ENCODE measurements at regions not wholly inside any gene's neighbourhood (a gene's known extent, or its start where the extent isn't known, plus 50 kb on each side); places are given as distances from the start of the nearest gene placed in this dataset.

DNA sequence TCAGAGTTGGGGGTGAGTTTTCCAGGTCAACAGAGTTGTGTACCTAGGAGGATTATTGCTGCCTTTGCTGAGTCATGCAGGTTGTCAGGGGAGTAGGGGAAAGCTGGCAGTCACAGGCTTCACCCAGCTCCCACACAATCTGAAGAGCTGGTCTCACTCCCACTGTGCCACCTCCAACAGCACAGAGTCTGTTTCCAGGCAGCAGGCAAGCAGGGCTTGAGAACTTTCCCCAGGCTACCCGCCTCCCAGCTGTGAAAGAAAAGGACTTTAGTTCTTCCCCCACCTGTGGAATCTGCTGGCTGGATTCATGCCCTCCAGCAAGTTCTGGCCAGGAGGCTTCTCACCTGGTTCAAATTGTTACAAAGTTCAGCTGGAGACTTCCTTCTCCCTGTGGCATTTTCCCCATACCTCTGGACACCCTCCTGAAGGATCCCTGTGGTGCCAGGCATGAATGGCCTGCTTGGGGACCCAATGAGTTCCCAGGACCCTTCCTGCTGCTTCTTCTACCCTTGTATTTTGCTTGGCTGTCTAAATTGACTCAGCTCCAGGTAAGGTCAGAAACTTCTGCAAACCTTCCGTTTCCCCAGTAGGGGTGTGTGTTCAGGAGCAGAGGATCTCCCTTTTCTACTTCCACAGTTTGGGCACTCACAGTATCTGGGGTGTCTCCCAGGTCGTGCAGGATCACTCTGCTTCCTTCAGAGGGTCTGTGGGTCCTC, 378.1 kb upstream of the MAN1A1 start:
- in situ Hi-C loops (cut with MboI) (no loop called here), intact Hi-C loops (cut with micrococcal nuclease) (loop anchor here (10.0 kb wide), 2 partner anchors 163 to 793 kb away; partner anchors contain the start of gene MCM9)
- ChIA-PET CTCF (ENCODE audit: low intra/inter-chr PET ratio) (no interaction called here), POLR2A (interaction anchor here (0.6 to 1.2 kb wide), 3 partner anchors 9 to 100 kb away, joined by 3 read pairs; no protein-coding TSS in a partner anchor)
- no peak overlapping the region for H3K27ac ChIP-seq (ENCODE audit: extremely low read depth, low read depth, low read length)
- TF ChIP-seq, protein P1, sequence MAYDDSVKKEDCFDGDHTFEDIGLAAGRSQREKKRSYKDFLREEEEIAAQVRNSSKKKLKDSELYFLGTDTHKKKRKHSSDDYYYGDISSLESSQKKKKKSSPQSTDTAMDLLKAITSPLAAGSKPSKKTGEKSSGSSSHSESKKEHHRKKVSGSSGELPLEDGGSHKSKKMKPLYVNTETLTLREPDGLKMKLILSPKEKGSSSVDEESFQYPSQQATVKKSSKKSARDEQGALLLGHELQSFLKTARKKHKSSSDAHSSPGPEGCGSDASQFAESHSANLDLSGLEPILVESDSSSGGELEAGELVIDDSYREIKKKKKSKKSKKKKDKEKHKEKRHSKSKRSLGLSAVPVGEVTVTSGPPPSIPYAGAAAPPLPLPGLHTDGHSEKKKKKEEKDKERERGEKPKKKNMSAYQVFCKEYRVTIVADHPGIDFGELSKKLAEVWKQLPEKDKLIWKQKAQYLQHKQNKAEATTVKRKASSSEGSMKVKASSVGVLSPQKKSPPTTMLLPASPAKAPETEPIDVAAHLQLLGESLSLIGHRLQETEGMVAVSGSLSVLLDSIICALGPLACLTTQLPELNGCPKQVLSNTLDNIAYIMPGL (CRISPR knock-in tag; IDR thresholded peaks at IDR 0.05), result no peak
- TF ChIP-seq FOXJ2 (tag; IDR thresholded peaks at IDR 0.05) (no peak), MYNN (IDR thresholded peaks at IDR 0.05) (no peak), MYNN (CRISPR knock-in tag; IDR thresholded peaks at IDR 0.05) (no peak), ZNF316 (IDR thresholded peaks at IDR 0.05) (peak; percentile 65), MAFF (IDR thresholded peaks at IDR 0.05; ENCODE audit: low read length) (peak; percentile 53; the same call in 1 of the 2 replicates), CREB1 (IDR thresholded peaks at IDR 0.05) (no peak), CREB1 (CRISPR knock-in tag; IDR thresholded peaks at IDR 0.05) (no peak), MAFG (tag; conservative IDR thresholded peaks at IDR 0.05) (peak; percentile 72), ZNF583 (CRISPR knock-in tag; IDR thresholded peaks at IDR 0.05) (no peak), CTCF (IDR thresholded peaks at IDR 0.05 in 2 of 3, conservative IDR thresholded peaks at IDR 0.05 in 1 of 3; ENCODE audit: insufficient read depth in 2 of 3, low read depth in 1 of 3, low read length in 3 of 3) (peak in 2 of 3 experiments; percentile 17 to 31; a peak in 1 of 6 replicates), ZNF324 (CRISPR knock-in tag; IDR thresholded peaks at IDR 0.05) (no peak), ARID2 (IDR thresholded peaks at IDR 0.05) (no peak), CHCHD3 (CRISPR knock-in tag; IDR thresholded peaks at IDR 0.05) (no peak), JUN (IDR thresholded peaks at IDR 0.05; ENCODE audit: borderline replicate concordance, low read depth, low read length) (no peak), JUN (CRISPR knock-in tag; IDR thresholded peaks at IDR 0.05; ENCODE audit: borderline replicate concordance) (no peak), ZNF764 (CRISPR knock-in tag; IDR thresholded peaks at IDR 0.05; ENCODE audit: low read depth) (no peak), ZNF408 (CRISPR knock-in tag; IDR thresholded peaks at IDR 0.05; ENCODE audit: low read depth) (no peak), NFE2 (IDR thresholded peaks at IDR 0.05; ENCODE audit: low read depth) (peak; percentile 75), C11orf30 (IDR thresholded peaks at IDR 0.05; ENCODE audit: low read depth) (peak; percentile 61; the same call in 1 of the 2 replicates)
- TF ChIP-seq, protein P2, sequence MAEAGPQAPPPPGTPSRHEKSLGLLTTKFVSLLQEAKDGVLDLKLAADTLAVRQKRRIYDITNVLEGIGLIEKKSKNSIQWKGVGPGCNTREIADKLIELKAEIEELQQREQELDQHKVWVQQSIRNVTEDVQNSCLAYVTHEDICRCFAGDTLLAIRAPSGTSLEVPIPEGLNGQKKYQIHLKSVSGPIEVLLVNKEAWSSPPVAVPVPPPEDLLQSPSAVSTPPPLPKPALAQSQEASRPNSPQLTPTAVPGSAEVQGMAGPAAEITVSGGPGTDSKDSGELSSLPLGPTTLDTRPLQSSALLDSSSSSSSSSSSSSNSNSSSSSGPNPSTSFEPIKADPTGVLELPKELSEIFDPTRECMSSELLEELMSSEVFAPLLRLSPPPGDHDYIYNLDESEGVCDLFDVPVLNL (CRISPR knock-in tag; IDR thresholded peaks at IDR 0.05; ENCODE audit: low read depth), result no peak
- H3K9me3 ChIP-seq (replicated peaks; ENCODE audit: control insufficient read depth, insufficient read depth, low read depth, low read length), result no peaks in the 10 kb centered on the region
- WGBS (ENCODE audit: insufficient coverage, low coverage, missing lambda C conversion rate), result 23% methylated on average over 3 of the region's 3 CpGs
- no peaks in the 10 kb centered on the region for H3K79me2 ChIP-seq (ENCODE audit: control insufficient read depth, insufficient read depth, low read length)
- peak overlapping the region; percentile 92 for H2AFZ ChIP-seq (ENCODE audit: low read depth, low read length)
- H3K4me2 ChIP-seq (ENCODE audit: insufficient read depth, low read length), result peak overlapping the region; percentile 16
- no peaks in the 10 kb centered on the region for H3K27me3 ChIP-seq (ENCODE audit: control insufficient read depth in 2 of 2, insufficient read depth in 2 of 2, low read length in 2 of 2)
- peak overlapping the region in 1 of 2 experiments; percentile 58; a peak in 1 of 4 replicates for H3K9ac ChIP-seq (ENCODE audit: insufficient read depth in 1 of 2, low read depth in 2 of 2, low read length in 2 of 2)
- DNase-seq (ENCODE audit: extremely low read depth in 1 of 4, low spot score in 3 of 4) (peak in 1 of 4 experiments; percentile 22), FAIRE-seq (no peak), ATAC-seq (peak; percentile 93)
- BruUV-seq (replicated peaks), result no TSS peak
- H3K9me1 ChIP-seq (ENCODE audit: control insufficient read depth, insufficient read depth, low read length), result no peaks in the 10 kb centered on the region
- no peak overlapping the region for H3K4me3 ChIP-seq
- peaks cover 6 to 10% of the 10 kb centered on the region in 2 experiments; a peak in 2 of 5 replicates for H3K4me1 ChIP-seq (replicated peaks in 1 of 2; ENCODE audit: control insufficient read depth in 2 of 2, insufficient read depth in 2 of 2, low read length in 2 of 2)
- no peaks in the 10 kb centered on the region for H3K36me3 ChIP-seq (ENCODE audit: control insufficient read depth, insufficient read depth, low read length)
- H4K20me1 ChIP-seq (replicated peaks; ENCODE audit: control insufficient read depth, insufficient read depth, low read length), result no peaks in the 10 kb centered on the region
